Muscle layer of colon (tissue), 2 donors: ENCODE measurements at regions not wholly inside any gene's neighbourhood (a gene's known extent, or its start where the extent isn't known, plus 50 kb on each side); places are given as distances from the start of the nearest gene placed in this dataset.

Source experiments
- H3K27ac ChIP-seq: one replicate; pipeline ENCODE4 v1.7.0; 2013; ENCODE audit warnings: low read depth, mild to moderate bottlenecking, low read length, moderate library complexity
- H3K27me3 ChIP-seq, 2 donors: one replicate each; pipeline ENCODE4 v1.7.0; 2013; ENCODE audit warnings: low read length in 2 of 2, mild to moderate bottlenecking in 2 of 2; ENCODE audit not compliant: insufficient read depth in 2 of 2, control insufficient read depth in 1 of 2
- H3K36me3 ChIP-seq: one replicate; pipeline ENCODE4 v1.7.0; 2013; ENCODE audit warnings: mild to moderate bottlenecking, low read length; ENCODE audit not compliant: insufficient read depth
- H3K4me1 ChIP-seq: one replicate; pipeline ENCODE4 v1.7.0; 2013; ENCODE audit warnings: mild to moderate bottlenecking, low read length; ENCODE audit not compliant: insufficient read depth
- H3K4me3 ChIP-seq, 2 donors: one replicate each; pipeline ENCODE4 v1.7.0; 2013; ENCODE audit warnings: low read length in 2 of 2, low read depth in 1 of 2, mild to moderate bottlenecking in 1 of 2, moderate library complexity in 1 of 2
- H3K9ac ChIP-seq: one replicate; pipeline ENCODE4 v1.7.0; 2013; ENCODE audit warnings: low read length
- H3K9me3 ChIP-seq: one replicate; pipeline ENCODE4 v1.7.0; 2013; ENCODE audit warnings: mild to moderate bottlenecking, low read length
- donor health status: abdominal sarcoma.
- donor health status: Adenocarcinoma of cecum.

DNA sequence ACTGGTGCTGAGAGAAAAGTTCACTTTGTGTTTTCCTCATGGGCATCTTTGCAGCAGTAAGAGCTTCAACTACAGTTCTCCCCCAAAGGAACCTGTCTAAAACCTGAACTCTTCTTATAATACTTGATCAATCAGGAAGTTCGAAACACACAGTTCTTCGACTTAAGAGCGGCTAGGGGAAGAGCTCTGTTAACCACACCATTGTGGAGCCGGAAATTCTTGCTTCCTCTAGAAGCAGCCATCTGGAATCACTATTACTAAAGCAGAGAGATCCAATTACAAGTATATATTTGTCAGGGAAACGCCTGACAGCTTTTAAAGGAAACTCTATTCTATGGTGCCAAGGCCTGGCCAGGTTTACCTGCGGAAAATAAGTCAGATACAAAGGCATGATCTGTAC is 337.3 kb upstream of the CBLB start:
- Histone ChIP-seq H3K27ac (no peak overlapping the region), H3K9ac (no peak overlapping the region), H3K4me3 (no peak overlapping the region), H3K36me3 (no peaks in the 10 kb centered on the region), H3K9me3 (no peaks in the 10 kb centered on the region), H3K4me1 (no peaks in the 10 kb centered on the region), H3K27me3 (no peaks in the 10 kb centered on the region)

DNA sequence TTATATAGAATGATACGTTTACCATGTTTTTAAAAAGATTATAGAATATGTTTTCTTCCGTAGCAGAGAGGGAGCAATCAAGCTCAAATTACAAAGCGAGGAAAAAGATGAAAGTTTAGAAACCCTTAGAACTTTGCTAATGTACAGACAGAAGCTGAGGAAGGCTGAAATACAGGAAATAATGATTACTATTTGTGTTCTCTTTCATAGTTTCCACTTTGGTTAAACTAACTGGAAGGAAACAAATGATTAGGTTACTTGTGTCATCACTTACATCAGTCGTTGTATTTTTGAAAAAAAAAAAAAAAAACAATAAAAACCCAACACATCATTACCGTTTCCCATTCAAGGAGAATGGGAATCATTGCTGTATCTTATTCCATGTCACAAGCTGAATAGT is 337.8 kb upstream of the CBLB start:
- Histone ChIP-seq H3K27me3 (no peaks in the 10 kb centered on the region), H3K9me3 (no peaks in the 10 kb centered on the region), H3K9ac (no peak overlapping the region), H3K36me3 (no peaks in the 10 kb centered on the region), H3K4me3 (no peak overlapping the region), H3K27ac (no peak overlapping the region), H3K4me1 (no peaks in the 10 kb centered on the region)

DNA sequence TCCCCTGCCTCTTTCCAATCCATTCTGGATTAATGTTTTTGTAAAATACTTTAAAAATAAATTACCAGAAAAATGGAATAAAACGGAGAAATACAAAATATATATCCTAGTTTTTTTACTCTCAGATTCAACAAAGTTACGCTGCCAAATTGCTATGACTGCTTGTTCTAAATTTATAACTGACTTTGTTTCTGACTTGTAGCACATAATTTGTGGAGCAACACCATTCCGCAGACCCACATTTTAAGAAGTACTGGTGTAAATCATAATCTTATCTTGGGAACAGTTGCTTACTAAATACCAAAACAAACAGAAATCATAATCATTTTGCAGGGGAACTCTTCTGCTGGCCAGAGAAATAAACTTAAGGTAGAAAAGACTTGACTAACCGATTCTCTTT is 339.4 kb upstream of the CBLB start:
- Histone ChIP-seq H3K4me3 (no peak overlapping the region), H3K9me3 (no peaks in the 10 kb centered on the region), H3K4me1 (no peaks in the 10 kb centered on the region), H3K27ac (no peak overlapping the region), H3K9ac (no peak overlapping the region), H3K27me3 (no peaks in the 10 kb centered on the region), H3K36me3 (no peaks in the 10 kb centered on the region)

DNA sequence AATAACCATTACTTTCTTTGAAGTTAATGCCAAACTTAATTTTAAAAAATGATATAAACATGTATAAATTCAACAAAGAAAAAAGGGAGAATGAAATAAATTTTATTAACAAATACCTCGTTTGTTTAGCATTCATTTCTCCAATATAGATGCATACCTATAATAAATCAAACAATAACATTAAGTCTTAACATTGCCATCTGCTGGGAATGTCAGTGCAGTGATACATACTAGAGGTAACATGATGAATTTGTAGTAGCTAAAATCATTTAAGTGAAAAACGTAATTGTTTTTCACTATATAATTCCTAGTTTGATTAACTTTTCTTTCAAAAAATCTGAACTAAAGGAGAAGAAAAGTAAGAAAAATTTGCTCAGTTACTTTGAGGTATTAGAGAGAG is 340.2 kb upstream of the CBLB start:
- H3K9ac ChIP-seq = no peak overlapping the region
- H3K27ac ChIP-seq = no peak overlapping the region
- H3K36me3 ChIP-seq = no peaks in the 10 kb centered on the region
- H3K27me3 ChIP-seq = no peaks in the 10 kb centered on the region
- no peaks in the 10 kb centered on the region for H3K4me1 ChIP-seq
- no peaks in the 10 kb centered on the region for H3K9me3 ChIP-seq
- no peak overlapping the region for H3K4me3 ChIP-seq

- Histone ChIP-seq H3K27me3 (no peaks in the 10 kb centered on the region), H3K9me3 (no peaks in the 10 kb centered on the region), H3K4me3 (no peak overlapping the region), H3K9ac (no peak overlapping the region), H3K27ac (no peak overlapping the region), H3K4me1 (no peaks in the 10 kb centered on the region), H3K36me3 (no peaks in the 10 kb centered on the region)
Observed at GRCh38 chr3:106209482-106209881, 340.7 kb upstream of the CBLB start.

DNA sequence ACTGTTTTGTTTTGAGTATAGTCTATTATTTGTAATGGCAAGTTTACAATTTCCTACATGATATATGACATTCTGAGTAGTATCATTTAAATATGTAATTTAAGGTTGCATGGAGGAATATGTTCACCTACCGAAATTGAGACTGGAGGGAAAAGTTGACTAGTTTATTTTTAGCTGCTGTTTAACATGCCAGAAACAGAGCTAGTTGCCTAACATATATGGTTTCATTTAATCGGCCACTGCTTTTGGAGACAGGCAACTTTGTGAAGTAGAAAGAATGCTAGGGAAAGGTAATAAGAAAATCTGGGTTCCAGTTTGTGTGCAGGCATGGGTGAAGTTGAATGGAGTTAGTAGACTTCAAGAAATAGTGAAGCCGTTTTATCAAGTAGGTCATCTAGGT is 342.1 kb upstream of the CBLB start:
- no peaks in the 10 kb centered on the region for H3K9me3 ChIP-seq
- H3K27ac ChIP-seq = no peak overlapping the region
- no peaks in the 10 kb centered on the region for H3K27me3 ChIP-seq

DNA sequence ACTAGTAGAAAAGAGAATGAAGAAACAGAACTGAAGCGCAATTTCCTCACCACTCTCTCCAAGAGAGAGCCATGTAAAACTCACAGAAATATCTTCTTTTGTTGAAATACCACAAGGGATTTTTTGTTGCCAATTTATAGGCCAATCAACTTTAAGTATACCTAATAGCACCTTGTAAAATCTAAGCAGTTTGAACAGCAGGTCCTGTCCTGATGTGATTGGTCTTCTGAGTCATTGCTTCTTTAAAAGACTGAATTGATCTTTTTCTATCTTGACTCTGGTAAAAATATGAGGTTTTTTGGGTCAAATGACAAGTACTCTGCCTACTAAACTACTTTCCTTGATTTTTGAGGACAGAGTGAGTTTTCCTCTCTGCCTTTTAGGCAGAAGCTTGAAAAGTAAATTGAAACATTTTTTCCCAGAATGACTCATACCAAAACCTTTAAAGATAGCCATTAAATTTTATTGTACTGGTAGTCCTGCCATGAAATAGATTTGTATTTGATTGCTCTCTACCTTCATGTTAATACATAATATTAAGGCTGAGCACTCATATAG is 343.9 kb upstream of the CBLB start:
- no peaks in the 10 kb centered on the region for H3K27me3 ChIP-seq
- no peak overlapping the region for H3K27ac ChIP-seq
- H3K36me3 ChIP-seq = no peaks in the 10 kb centered on the region
- H3K4me3 ChIP-seq = no peak overlapping the region
- no peaks in the 10 kb centered on the region for H3K4me1 ChIP-seq
- H3K9me3 ChIP-seq = no peaks in the 10 kb centered on the region
- no peak overlapping the region for H3K9ac ChIP-seq

More for the DNA sequence above, 342.1 kb upstream of the CBLB start:
- Histone ChIP-seq H3K36me3 (no peaks in the 10 kb centered on the region), H3K4me3 (no peak overlapping the region), H3K9ac (no peak overlapping the region), H3K4me1 (no peaks in the 10 kb centered on the region)

- H3K9ac ChIP-seq = no peak overlapping the region
- H3K36me3 ChIP-seq = no peaks in the 10 kb centered on the region
- no peak overlapping the region for H3K4me3 ChIP-seq
- H3K4me1 ChIP-seq = no peaks in the 10 kb centered on the region
- no peak overlapping the region for H3K27ac ChIP-seq
- H3K27me3 ChIP-seq = no peaks in the 10 kb centered on the region
- H3K9me3 ChIP-seq = no peaks in the 10 kb centered on the region
Observed at GRCh38 chr3:106213954-106214353, 345.1 kb upstream of the CBLB start.

DNA sequence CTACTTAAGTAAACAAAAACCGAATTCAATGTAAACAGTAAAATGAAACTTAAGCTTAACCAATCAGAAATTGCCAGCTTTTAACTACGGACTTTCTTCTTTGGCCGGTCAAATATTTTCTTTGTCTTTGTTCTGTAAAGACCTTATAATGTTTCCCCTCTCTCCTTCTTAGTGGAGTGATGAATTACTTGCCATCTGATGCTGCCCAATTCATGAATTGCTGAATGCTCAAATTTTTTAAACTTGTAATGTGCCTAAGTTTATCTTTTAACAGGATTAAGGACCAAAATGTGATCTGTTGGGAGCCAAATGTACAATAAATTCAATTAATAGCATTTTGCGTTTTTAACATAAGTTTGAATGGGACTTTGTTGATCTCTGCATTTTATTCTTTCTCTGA is 345.8 kb upstream of the CBLB start:
- H3K4me1 ChIP-seq = no peaks in the 10 kb centered on the region

GRCh38 chr3:106215047-106215446 is 346.2 kb upstream of the CBLB start:
- H3K36me3 ChIP-seq = no peaks in the 10 kb centered on the region
- no peak overlapping the region for H3K9ac ChIP-seq
- no peaks in the 10 kb centered on the region for H3K4me1 ChIP-seq
- no peak overlapping the region for H3K4me3 ChIP-seq
- no peaks in the 10 kb centered on the region for H3K27me3 ChIP-seq
- H3K9me3 ChIP-seq = no peaks in the 10 kb centered on the region
- no peak overlapping the region for H3K27ac ChIP-seq

More for the DNA sequence above, 345.8 kb upstream of the CBLB start:
- Histone ChIP-seq H3K4me3 (no peak overlapping the region), H3K27ac (no peak overlapping the region), H3K9ac (no peak overlapping the region), H3K27me3 (no peaks in the 10 kb centered on the region), H3K36me3 (no peaks in the 10 kb centered on the region), H3K9me3 (no peaks in the 10 kb centered on the region)

DNA sequence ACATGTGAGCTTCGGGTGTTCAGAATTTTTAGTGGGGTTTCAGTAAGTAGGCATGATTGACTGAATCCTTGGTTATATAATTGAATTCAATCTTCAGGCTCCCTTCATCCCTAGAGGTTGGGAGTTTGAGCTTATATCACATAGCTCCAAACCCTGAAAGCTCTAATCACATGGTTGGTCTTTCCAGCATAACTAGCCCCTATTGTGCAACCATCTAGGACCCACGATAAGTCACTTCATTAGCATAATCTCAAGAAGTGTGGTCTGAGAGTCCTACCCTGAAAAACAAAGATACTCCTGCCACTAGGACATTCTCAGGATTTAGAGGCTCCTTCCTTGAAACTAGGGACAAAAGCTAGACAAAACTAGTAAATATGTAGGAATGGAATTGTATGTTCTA is 348.9 kb upstream of the CBLB start:
- Histone ChIP-seq H3K4me3 (no peak overlapping the region), H3K9ac (no peak overlapping the region), H3K27me3 (no peaks in the 10 kb centered on the region), H3K9me3 (no peaks in the 10 kb centered on the region), H3K27ac (no peak overlapping the region), H3K36me3 (no peaks in the 10 kb centered on the region), H3K4me1 (no peaks in the 10 kb centered on the region)

- Histone ChIP-seq H3K36me3 (no peaks in the 10 kb centered on the region), H3K27ac (no peak overlapping the region), H3K27me3 (no peaks in the 10 kb centered on the region), H3K4me1 (no peaks in the 10 kb centered on the region), H3K9ac (no peak overlapping the region), H3K9me3 (no peaks in the 10 kb centered on the region), H3K4me3 (no peak overlapping the region)
Observed at GRCh38 chr3:106227068-106227467, 358.3 kb upstream of the CBLB start.
